ENCODE measurements at regions not wholly inside any gene's neighbourhood (a gene's known extent, or its start where the extent isn't known, plus 50 kb on each side); places are given as distances from the start of the nearest gene placed in this dataset.
"Not testable (repeated sequence)": the region's sequence is repeated elsewhere in the genome, so short reads cannot be mapped to it uniquely, and the experiment has no call there.

DNA sequence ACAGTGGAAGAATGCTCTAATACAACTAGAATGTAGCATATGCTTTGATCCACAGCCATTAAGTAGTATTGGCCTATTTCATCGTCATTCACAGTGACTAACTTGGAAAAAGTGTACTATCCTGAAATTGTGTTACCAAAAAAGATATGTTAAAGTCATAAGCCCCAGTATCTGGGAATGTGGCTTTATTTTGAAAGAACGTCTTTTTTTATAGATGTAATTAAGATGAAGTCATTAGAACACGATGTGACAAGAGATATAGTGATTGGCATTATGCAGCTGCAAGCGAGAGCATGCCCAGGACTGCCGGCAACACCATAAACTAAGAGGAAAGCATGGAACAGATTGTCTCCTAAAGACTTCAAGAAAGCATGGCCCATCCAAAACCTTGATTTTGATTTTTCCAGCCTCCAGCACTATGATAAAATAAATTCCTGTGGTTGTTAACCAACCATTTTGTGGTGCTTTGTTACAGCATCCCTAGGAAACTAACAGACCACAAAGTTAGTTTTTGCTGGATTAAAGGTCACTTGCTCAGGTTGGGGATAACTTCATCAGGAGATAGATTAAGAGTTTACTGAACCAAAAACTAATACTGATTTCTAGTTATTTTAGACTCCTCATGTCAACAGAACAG, 870.6 kb upstream of the LRRC4C start:
- DNase-seq: no peak

DNA sequence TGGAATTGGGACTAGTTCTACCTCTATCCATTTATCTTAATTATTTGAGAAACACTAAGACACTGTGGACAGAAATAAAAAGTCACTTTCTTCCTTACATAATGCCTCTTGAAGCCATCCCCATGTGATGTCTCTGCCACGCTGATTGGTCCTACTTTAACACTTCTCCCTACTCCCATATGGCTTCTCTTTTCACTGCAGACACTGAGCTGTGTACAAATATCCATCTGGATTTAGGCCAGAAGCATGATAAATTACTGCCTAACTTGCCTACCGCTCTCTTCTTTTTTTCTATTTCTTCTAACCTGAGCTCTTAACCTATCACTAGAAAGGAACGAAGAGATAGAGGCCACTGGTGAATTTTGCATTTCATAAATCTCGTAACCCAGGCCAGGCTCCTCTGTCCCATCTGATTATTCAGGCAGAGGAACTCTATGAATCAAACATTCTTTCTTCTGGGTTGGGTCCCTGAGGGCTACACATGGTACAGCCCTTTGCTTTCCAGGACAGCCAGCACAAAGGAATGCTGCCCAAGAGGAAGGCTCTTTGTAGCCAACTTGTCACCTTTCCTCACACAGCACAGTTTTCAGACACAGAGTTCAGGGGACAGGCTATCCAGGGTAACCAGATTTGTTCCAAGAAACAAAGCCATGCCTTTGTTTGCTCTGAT, 878.5 kb upstream of the LRRC4C start:
- DNase-seq: no peak

DNA sequence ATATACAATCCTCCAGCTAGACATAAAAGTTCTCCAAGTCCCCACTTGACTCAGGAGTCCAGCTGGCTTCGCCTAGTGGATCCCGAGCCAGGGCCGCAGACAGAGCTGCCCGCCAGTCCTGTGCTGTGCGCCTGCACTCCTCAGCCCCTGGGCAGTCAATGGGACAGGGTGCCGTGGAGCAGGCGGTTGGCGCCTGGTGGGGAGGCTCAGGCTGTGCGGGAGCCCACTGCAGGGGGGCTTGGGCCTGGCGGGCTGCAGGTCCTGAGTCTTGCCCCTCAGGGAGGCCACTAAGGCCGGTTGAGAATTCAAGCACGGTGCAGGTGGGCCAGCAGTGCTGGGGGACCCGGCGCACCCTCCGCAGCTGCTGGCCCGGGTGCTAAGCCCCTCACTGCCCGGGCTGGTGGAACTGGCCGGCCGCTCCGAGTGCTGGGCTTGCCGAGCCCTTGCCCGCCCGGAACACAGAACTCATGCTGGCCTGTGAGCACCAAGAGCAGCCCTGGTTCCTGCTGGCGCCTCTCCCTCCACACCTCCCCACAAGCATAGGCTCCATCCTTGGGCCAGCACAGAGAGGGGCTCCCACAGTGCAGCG, 884.8 kb upstream of the LRRC4C start:
- no peak for DNase-seq

DNA sequence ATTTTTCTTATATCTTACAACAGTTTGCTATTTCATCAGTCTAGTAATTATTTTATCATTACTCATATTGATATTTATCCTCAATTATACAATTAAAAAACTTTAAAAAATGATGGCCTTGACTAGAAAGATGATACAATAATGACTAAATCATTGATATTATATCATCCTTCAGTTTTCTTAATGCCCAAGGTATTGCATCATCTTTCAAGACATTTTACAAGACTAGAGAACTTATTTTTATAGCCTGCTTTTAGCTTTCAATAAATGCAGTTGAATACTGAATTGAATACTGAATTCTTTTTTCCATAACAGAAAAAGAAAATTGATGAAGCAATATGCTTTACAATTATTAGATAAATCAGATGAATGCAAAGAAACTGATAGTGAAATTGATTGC, 886.5 kb upstream of the LRRC4C start:
- DNase-seq: no peak

DNA sequence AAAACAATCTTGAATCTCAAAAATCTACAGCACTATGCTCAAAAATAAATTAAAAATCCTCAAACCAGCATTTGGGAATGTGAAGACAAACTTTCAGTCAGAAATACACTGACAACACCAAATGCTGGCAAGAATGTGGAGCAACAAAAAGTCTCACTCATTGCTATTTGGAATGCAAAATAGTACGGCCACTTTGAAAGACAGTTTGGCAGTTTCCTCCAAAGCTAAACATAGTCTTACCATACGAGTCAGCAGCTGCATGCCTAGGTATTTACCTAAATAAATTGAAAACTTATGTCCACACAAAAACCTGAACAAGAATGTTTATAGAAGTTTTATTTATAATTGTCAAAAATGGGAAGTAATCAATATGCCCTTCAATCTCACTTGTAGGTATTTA, 904.2 kb upstream of the LRRC4C start:
- no peak for DNase-seq

DNA sequence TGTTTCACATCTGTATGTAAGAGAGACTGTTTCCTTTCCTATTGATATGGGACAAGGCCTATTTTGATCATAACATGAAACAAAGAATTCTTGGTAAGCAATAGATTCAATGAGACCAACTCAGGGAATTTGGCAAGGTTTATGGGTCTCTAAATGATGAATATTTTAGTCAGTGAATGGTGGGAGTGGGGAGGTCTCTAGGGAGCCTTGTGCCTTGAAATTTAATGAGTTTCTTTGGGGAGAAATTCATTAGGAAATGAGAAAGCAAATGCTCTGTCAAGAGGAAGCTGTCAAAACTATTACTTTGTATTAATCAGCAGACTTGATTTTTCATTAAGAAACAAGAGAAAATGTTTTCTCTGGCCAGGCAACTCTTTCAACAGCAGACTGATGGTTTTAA, 921.7 kb upstream of the API5 start:
- no peak for DNase-seq

DNA sequence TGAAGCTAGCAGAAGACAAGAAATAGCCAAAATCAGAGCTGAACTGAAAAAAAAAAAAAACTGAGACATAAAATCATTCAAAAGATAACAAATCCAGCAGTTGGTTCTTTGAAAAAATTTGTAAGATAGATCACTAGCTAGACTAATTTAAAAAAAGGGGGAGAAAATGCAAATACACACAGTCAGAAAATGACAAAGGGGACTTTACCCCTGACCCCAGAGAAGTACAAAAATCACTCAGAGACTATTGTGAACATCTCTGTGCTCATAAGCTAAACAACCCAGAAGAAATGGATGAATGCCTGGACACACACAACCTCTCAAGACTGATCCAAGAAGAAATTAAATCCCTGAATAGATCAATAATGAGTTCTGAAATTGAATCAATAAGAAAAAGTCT, 914.3 kb upstream of the API5 start:
- DNase-seq: no peak

DNA sequence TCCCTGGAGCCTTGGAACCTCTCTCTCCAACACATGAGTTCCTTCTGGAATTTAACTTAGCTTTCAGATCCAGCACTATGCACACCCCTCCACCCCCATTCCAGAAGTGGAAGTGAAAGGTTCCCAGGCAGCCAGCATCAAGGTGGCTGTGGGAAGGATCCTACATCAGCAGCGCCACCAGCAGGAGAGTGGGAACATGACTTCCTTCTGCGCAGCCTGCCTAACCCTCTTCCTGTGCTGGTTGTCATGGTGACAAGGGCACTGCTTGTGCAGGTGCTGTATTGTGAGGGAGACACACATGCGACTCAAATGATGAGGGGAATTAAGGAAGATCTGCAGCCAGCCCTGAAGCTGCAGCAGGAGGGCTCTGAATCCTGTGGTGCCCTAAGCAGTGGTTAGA, 904.5 kb upstream of the API5 start:
- DNase-seq: peak; percentile 30

DNA sequence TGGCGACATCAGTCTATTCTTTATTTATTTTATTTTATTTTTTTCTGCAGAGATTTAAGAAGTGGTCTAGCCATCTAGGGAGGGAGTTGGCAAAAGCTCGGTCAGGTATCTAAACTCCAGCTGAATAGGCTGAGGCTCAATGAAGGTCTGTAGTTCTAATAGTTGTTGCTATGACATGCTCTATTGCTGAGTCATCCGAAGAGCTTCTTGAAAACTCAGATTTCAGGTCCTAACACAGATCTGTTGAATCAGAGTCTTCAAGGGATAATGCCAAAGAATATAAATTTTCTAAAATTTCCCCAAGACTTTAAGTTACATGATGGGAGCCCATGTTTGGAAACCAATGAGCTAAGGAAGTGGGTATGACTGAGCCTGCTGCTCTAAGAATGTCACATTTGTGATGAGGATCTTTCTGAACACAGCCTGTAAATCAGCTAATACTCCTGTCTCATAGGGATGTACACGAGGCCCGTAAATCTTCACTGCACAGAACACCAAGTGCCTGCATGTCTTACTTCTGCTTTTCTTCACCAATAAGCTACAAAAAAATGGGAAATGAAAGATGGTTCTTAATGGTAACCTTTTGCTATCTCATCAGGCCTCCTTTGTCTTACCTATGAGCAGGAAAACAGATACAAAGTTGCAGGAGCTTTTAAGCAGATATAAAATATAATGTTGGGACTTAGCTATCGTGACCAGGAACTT, 901.4 kb upstream of the API5 start:
- no peak for DNase-seq

DNA sequence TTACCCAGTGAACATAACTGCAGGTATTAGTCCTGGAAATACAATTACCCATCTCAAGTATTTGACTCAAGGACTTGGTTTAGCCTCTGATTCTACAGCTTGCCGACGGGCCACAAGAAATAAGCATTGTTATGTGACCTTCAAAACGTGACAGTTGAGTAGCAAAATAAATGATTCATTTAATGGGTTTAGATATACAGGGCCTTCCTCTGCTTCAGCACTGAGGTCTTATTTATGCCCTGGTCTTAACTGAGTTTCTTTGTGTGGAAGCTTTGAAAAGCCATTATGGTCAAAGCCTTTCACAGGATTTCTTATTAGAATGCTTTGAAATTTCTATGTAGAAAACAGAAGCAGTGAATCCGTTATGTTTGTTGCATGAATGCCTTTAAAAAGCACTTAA, 899.2 kb upstream of the API5 start:
- no peak for DNase-seq

DNA sequence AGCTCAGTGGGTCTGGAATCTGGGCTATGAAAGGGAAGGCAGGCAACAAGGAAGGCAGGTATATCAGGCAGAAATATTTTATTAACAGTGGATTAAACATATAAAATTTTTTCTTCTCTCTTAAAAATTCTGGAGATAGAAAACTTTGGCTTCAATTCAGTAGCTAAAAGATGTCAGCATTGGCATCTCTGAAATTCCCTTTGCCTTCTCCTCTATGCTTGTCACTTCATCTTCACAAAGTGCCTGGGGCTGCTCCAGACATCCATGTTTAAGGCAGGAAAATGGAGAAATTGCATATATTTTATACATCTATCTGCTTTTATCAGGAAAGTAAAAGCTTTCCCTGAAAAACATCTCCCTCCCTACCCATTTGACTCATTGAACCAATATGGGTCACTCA, 894.1 kb upstream of the API5 start:
- no peak for DNase-seq

DNA sequence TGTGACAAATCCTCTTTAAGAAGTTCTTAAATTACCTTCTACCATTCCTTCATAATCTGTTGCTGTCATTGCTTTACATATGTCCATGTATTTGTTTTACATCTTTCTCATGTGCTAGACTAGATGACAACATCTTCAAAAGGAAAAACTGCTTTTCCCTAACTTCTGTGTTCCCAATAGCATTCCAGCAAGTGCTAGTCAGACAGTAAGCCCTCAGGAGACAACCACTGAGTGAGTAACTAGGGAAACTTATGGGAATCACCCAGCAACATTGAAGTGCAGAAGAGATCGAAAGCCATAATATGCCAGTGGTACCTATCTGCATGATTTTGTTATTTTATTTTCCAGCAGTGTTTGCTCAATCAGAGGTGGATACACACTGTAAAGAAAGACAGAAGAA, 889.7 kb upstream of the API5 start:
- no peak for DNase-seq

DNA sequence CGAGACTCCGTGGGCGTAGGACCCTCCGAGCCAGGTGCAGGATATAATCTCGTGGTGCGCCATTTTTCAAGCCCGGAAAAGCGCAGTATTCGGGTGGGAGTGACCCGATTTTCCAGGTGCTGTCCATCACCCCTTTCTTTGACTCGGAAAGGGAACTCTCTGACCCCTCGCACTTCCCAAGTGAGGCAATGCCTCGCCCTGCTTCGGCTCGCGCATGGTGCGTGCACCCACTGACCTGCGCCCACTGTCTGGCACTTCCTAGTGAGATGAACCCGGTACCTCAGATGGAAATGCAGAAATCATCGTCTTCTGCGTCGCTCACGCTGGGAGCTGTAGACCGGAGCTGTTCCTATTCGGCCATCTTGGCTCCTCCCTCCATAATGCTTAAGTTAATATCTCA, 876.9 kb upstream of the API5 start:
- DNase-seq: not testable (repeated sequence)

DNA sequence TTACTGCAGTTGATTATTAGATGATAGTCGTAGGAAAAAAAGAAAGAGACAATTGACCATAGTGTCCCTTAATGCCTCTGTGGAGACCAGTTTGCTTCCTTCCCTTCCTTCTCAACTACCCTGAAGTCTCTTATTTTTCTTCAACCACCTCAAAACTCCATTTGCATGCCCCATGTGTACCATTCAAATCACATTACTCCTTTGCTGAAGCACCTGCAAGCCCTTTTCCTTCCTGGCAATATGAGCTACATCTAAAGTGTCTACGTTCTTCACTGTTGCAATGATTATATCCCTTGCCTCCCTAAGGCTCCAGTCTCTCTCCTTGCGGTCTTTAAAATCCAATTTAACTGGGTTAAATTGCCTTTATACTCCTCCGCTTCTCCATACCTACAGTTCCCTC, 867.4 kb upstream of the API5 start:
- no peak for DNase-seq

DNA sequence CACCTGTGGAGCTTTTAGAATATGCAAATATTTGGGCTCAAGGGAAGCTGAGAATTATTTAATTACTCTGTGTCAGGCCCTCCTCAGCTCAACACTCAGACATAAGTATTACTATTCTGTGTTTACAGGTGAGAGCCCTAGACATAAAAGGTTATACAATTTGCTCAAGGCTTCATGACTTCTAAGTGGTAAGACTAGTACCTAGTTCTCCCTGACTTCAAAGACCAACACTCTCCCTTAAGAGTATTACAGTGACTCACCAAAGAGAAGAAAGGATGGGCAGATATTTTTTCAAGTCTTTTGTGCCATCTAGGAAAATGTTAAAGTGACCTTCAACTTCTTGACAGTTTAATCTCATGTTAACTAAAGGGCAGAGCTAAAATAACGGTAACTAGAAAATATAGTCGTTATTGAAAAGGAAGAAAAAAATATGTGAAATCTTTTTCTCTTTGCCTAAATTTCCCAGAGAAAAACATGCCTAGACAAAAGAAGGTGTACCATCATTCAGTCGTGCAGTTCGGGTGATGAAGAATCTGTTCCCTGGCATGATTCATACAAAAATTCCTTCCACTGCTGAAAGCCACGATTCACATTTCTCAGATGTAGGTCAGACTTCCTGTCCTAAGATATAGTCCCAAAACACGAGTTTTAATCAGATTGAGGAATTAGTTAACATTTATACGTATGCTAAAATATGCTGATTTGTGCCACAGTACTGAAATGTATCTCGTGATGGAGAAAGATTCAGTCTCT, 849.1 kb upstream of the API5 start:
- DNase-seq: no peak

DNA sequence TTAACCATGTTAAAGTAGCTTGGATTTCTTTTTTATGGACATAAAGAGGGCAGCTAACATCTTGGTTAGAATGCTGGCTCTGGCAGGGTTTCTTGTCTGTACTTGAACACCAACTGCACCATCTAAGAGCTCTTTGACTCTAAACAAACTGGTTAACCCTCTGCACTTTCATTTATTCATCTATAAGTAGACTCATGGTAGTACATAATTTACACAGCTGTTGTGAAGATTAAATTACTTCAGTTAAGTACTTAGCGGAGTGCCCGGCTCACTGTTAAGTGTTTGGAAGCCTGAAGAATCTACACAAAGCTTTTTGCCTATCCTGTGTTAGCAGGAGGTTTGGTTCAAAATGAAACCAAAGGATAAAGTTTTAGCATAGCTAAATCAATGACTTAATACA, 846.2 kb upstream of the API5 start:
- DNase-seq: no peak

DNA sequence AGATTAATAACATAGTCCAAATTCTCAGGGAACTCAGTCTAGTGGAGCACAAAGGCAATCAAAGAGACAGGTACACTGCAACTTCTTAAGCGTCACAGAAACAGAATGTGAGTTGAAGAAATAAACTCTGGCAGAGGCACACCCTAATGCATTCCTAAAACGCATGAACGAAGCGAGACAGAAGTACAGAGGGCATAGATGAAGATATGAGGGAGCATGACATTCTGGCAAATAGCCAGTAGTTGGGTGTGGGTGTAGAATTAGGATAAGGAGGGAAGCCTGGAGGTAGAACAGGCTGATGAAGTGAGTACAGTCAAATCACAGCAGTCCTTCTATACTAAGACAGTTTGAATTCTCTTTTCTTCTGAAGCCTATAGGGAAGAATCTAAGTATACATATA, 838.7 kb upstream of the API5 start:
- no peak for DNase-seq

DNA sequence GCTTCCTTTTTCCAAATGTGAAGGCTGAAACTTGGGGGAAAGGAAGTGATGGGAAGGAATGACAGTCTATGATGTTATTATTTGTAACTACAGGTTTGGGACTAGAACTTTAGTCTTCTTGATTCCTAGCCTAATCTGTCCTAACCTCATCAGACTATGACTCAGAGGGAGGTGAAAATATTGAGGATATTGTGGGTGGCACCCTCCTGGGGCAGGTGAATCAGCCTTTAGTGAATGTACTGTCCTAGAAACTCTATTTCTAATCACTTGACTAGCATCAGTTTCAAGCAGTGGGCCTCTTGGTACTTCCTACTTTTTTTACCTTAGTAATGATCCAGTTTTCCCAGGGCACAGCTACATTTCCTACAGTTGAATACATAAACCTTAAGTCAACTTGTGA, 829.0 kb upstream of the API5 start:
- DNase-seq: no peak

DNA sequence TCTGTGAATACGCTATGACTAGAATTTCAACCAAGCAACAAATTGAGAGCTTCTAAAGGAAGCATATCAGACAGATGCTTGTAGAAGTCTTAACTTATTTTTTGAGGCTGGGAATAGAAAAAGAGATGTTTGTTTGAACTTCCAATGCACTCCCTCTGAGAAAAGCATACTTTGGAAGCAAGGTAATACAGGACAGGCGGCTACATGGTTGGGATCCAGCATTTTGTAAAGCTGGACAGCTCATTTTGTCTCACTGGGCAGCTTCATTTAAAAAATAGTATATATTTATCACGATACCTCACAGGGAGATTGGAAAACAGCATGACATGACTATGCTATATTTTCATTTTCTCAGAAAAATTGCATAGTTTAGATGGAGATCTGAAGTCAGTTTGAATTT, 821.3 kb upstream of the API5 start:
- DNase-seq: no peak

DNA sequence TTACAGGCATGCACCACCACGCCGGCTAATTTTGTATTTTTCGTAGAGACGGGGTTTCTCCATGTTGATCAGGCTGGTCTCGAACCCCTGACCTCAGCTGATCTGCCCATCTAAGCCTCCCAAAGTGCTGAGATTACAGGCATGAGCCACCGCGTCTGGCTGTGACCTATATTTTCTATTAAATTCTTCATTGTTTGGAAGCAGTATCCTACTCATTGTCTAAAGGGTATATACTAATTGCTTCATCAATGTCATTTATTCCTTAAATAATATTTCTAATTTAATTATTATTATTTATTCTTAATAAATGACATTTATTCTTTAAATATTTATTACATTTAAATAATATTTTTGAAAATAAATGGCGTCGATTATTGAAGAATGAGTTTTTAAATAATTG, 817.3 kb upstream of the API5 start:
- DNase-seq: no peak

DNA sequence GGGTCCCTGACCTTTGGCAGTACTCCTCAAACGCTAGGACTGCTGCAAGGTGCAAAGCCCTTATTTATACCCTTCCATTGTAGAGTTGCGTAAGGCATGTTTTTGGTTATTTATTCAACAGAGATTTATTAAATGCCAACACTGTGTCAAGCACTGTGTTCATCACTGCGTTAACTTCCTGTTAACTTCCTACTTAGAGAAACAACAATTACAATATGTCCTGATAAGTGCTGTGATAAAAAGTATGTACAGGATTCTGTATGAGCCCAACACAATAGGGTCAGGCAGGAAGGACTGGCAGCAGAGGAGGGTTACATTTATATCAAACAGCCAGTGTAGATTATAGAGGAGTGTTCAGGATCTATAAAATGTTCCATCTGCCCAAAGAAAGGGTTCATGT, 812.8 kb upstream of the API5 start:
- DNase-seq: no peak

DNA sequence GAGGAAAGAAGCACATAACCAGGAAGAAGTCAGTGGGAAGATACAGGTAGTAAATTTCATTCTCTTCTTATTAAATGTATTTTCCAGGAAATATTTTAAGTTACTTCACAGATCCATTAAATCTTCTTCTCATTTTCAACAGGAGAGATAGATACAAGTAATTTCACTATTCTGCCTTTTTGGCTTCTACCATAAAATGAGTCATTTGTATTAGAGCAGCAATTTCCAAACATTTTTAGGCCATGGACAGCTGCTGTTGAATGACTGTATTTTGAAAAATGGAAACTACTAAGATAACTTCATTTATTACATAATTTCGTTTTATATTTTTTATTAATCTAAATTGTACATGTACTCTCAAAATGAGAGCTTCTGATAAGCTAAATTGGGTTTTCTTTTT, 809.6 kb upstream of the API5 start:
- DNase-seq: no peak

DNA sequence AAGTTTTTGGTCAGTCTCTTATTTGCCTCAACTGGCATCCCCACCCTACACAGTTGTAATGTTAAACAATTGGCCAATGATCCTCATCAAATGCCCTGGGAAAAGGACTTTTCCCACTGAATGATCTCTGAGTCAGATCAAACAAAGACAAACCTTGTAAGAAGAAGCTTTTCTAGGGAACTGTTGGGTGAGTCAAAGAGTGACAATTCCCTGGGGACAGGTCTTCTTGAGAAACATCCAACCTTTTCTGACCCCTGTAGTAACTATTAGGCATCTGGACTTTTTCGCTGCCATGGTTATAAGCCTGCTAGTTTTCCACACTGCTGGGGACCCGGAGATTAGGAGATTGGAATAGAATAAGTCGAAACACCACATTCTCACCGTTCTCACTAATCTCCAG, 789.8 kb upstream of the API5 start:
- no peak for DNase-seq
